PC-9 (cell line): ENCODE measurements at regions not wholly inside any gene's neighbourhood (a gene's known extent, or its start where the extent isn't known, plus 50 kb on each side); places are given as distances from the start of the nearest gene placed in this dataset.

Source experiments
- EZH2 ChIP-seq: fragments of 200-600 bp; sonication (generic); IDR thresholded peaks from 2 replicates; pipeline ENCODE4 v1.8.0; 2017; ENCODE audit warnings: antibody characterized with exemption, low read depth
- TF ChIP-seq, protein P1 (sequence below): fragments of 200-600 bp; sonication (generic); conservative IDR thresholded peaks from 2 replicates; pipeline ENCODE4 v1.6.1; 2017; ENCODE audit warnings: mixed run types, antibody characterized with exemption, mild to moderate bottlenecking, moderate library complexity

DNA sequence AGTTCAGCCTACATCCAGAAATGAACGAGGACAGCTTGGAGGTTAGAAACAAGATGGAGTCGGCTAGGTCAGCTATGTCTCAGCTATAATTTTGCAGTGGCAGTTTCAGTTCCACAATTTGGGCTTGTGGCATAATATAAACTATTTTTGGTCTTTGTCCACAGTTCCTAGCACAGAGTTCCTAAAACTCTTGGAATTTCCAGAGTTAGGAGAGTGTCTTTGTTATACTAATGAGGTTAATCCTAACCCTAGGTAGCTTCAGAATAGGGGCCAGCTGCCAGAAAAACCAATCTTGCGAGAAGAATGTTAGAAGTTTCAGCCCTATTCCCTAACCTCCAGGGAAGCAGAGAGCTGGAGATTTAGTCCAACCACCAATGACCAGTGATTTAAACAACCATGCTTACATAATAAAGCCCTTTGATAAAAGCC is 131.9 kb downstream of the AKR1D1 start:
- TF ChIP-seq, protein P1, sequence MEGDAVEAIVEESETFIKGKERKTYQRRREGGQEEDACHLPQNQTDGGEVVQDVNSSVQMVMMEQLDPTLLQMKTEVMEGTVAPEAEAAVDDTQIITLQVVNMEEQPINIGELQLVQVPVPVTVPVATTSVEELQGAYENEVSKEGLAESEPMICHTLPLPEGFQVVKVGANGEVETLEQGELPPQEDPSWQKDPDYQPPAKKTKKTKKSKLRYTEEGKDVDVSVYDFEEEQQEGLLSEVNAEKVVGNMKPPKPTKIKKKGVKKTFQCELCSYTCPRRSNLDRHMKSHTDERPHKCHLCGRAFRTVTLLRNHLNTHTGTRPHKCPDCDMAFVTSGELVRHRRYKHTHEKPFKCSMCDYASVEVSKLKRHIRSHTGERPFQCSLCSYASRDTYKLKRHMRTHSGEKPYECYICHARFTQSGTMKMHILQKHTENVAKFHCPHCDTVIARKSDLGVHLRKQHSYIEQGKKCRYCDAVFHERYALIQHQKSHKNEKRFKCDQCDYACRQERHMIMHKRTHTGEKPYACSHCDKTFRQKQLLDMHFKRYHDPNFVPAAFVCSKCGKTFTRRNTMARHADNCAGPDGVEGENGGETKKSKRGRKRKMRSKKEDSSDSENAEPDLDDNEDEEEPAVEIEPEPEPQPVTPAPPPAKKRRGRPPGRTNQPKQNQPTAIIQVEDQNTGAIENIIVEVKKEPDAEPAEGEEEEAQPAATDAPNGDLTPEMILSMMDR, result no peak
- no peak for TF ChIP-seq EZH2
